Left cardiac atrium (tissue), 4 donors: ENCODE measurements at regions not wholly inside any gene's neighbourhood (a gene's known extent, or its start where the extent isn't known, plus 50 kb on each side); places are given as distances from the start of the nearest gene placed in this dataset.

Experiments
- ATAC-seq, 2 donors: fragments of 200-7000 bp; cut with Tn5 transposase; one replicate each; pipeline ENCODE4 v1.9.1; 2020; ENCODE audit warnings: mild to moderate bottlenecking in 2 of 2, moderate library complexity in 2 of 2
- DNase-seq: peaks from one replicate; pipeline ENCODE4 v3.0.0-alpha.2; 2020
- intact Hi-C, 2 donors: fragments of 100-400 bp; cut with DNase I; formaldehyde crosslinking; loops; one replicate each; pipeline versions ENCODE4 v1.14.1 to v1.15.1; 2022 to 2023
- donor health status: DM: no; HTN: yes; CAD: no.
- donor health status: DM: no; HTN: yes; CAD: no; lungs with severe emphysema.
- donor health status: DM: yes; HTN: yes; CAD: no.
- donor health status: Dilated cardiomyopathy.

GRCh38 chr6:91023529-91023928, 436.7 kb upstream of the MAP3K7 start:
- DNase-seq (no peak), ATAC-seq (no peak)
- intact Hi-C loops: no loop called here

- intact Hi-C loops: no loop called here
- no peak for DNase-seq
- ATAC-seq: no peak
Observed at GRCh38 chr6:91020744-91021143, 433.9 kb upstream of the MAP3K7 start.

GRCh38 chr6:91018586-91018985, 431.7 kb upstream of the MAP3K7 start:
- intact Hi-C loops: no loop called here
- ATAC-seq: no peak
- no peak for DNase-seq

- no peak for DNase-seq
- intact Hi-C loops: no loop called here
- no peak for ATAC-seq
Observed at GRCh38 chr6:91013511-91013910, 426.6 kb upstream of the MAP3K7 start.

- no peak for DNase-seq
- ATAC-seq: no peak
- intact Hi-C loops: no loop called here
Observed at GRCh38 chr6:90997076-90997475, 410.2 kb upstream of the MAP3K7 start.

GRCh38 chr6:90993770-90994169, 406.9 kb upstream of the MAP3K7 start:
- ATAC-seq: no peak
- DNase-seq: no peak
- intact Hi-C loops: no loop called here

GRCh38 chr6:90989763-90990162, 402.9 kb upstream of the MAP3K7 start:
- ATAC-seq (no peak), DNase-seq (no peak)
- intact Hi-C loops: no loop called here

GRCh38 chr6:90984066-90984465, 397.2 kb upstream of the MAP3K7 start:
- ATAC-seq (no peak), DNase-seq (no peak)
- intact Hi-C loops: no loop called here

GRCh38 chr6:90983462-90983861, 396.6 kb upstream of the MAP3K7 start:
- DNase-seq (no peak), ATAC-seq (no peak)
- intact Hi-C loops: no loop called here

GRCh38 chr6:90982581-90982980, 395.7 kb upstream of the MAP3K7 start:
- DNase-seq: no peak
- intact Hi-C loops: no loop called here
- ATAC-seq: no peak

GRCh38 chr6:90982051-90982450, 395.2 kb upstream of the MAP3K7 start:
- ATAC-seq (no peak), DNase-seq (no peak)
- intact Hi-C loops: no loop called here

- intact Hi-C loops: no loop called here
- no peak for ATAC-seq
- no peak for DNase-seq
Observed at GRCh38 chr6:90978046-90978445, 391.2 kb upstream of the MAP3K7 start.

GRCh38 chr6:90977513-90977912, 390.6 kb upstream of the MAP3K7 start:
- intact Hi-C loops: no loop called here
- no peak for ATAC-seq
- no peak for DNase-seq

GRCh38 chr6:90976341-90976740, 389.5 kb upstream of the MAP3K7 start:
- DNase-seq: no peak
- no peak for ATAC-seq
- intact Hi-C loops: no loop called here

GRCh38 chr6:90975741-90976140, 388.9 kb upstream of the MAP3K7 start:
- DNase-seq: no peak
- intact Hi-C loops: no loop called here
- ATAC-seq: no peak

GRCh38 chr6:90973188-90973587, 386.3 kb upstream of the MAP3K7 start:
- no peak for ATAC-seq
- DNase-seq: no peak
- intact Hi-C loops: no loop called here

GRCh38 chr6:90970672-90971071, 383.8 kb upstream of the MAP3K7 start:
- intact Hi-C loops: no loop called here
- DNase-seq (no peak), ATAC-seq (no peak)

- DNase-seq (no peak), ATAC-seq (no peak)
- intact Hi-C loops: no loop called here
Observed at GRCh38 chr6:90967471-90967870, 380.6 kb upstream of the MAP3K7 start.

- ATAC-seq (no peak), DNase-seq (no peak)
- intact Hi-C loops: no loop called here
Observed at GRCh38 chr6:90960324-90960723, 373.5 kb upstream of the MAP3K7 start.

GRCh38 chr6:90955246-90955645, 368.4 kb upstream of the MAP3K7 start:
- DNase-seq (no peak), ATAC-seq (no peak)
- intact Hi-C loops: no loop called here

GRCh38 chr6:90953405-90954161, 366.7 kb upstream of the MAP3K7 start:
- ATAC-seq: no peak
- intact Hi-C loops: no loop called here
- DNase-seq: no peak

- ATAC-seq (no peak), DNase-seq (no peak)
- intact Hi-C loops: no loop called here
Observed at GRCh38 chr6:90952176-90952575, 365.3 kb upstream of the MAP3K7 start.
